ENCODE measurements at regions not wholly inside any gene's neighbourhood (a gene's known extent, or its start where the extent isn't known, plus 50 kb on each side); places are given as distances from the start of the nearest gene placed in this dataset.

GRCh38 chr3:162670181-162670580 lies 1173.6 kb downstream of the OTOL1 start:
- Histone ChIP-seq H3K27ac (ENCODE audit: extremely low read length, insufficient read depth, low read length) (no peak overlapping the region), H2AFZ (ENCODE audit: low read length) (no peak overlapping the region), H3K27me3 (ENCODE audit: control insufficient read depth in 1 of 2, insufficient read depth in 2 of 2, low read length in 2 of 2) (no peaks in the 10 kb centered on the region), H3K9ac (ENCODE audit: insufficient read depth, low read depth, low read length) (no peak overlapping the region), H3K36me3 (replicated peaks in 1 of 2; ENCODE audit: control insufficient read depth in 1 of 2, insufficient read depth in 2 of 2, low read length in 2 of 2) (no peaks in the 10 kb centered on the region), H3K4me2 (ENCODE audit: low read depth, low read length) (no peak overlapping the region), H4K20me1 (ENCODE audit: insufficient read depth, low read length) (no peaks in the 10 kb centered on the region), H3K79me2 (ENCODE audit: insufficient read depth, low read length) (no peaks in the 10 kb centered on the region), H3K4me3 (replicated peaks in 1 of 3; ENCODE audit: insufficient read depth in 1 of 3, low read depth in 2 of 3, low read length in 3 of 3) (no peak overlapping the region), H3K4me1 (ENCODE audit: insufficient read depth, low read length) (no peaks in the 10 kb centered on the region), H3K9me3 (ENCODE audit: low read length) (no peaks in the 10 kb centered on the region)
- no peak for DNase-seq (ENCODE audit: low spot score)
- POLR2A ChIA-PET = no interaction called here
- in situ Hi-C loops (cut with HindIII; ENCODE audit: extremely low pct_ligation_motif_present, low pct_unique_long_range_greater_than_20kb) = no loop called here
- no TSS peak for BruUV-seq (replicated peaks)
- CTCF ChIA-PET (ENCODE audit: low intra/inter-chr PET ratio, low total read pairs) = no interaction called here
- intact Hi-C loops (cut with micrococcal nuclease; ENCODE audit: unreplicated experiment) = no loop called here
- no peak for TF ChIP-seq ZSCAN12 (CRISPR knock-in tag; IDR thresholded peaks at IDR 0.05)
- no peak for TF ChIP-seq CCAR2 (optimal IDR thresholded peaks at IDR 0.05; ENCODE audit: low read depth, low read length)
- no peak for TF ChIP-seq KAT7 (CRISPR knock-in tag; IDR thresholded peaks at IDR 0.05; ENCODE audit: borderline replicate concordance)
- TF ChIP-seq NFE2L1 (CRISPR knock-in tag; IDR thresholded peaks at IDR 0.05; ENCODE audit: borderline replicate concordance) = no peak
- no peak for TF ChIP-seq RBAK (CRISPR knock-in tag; IDR thresholded peaks at IDR 0.05)
- TF ChIP-seq PTBP1 (IDR thresholded peaks at IDR 0.05; ENCODE audit: low read depth, low read length, poor library complexity, severe bottlenecking) = no peak
- TF ChIP-seq DPF2 (CRISPR knock-in tag; IDR thresholded peaks at IDR 0.05; ENCODE audit: borderline replicate concordance, low read depth) = no peak
- TF ChIP-seq MLX (CRISPR knock-in tag; IDR thresholded peaks at IDR 0.05) = no peak
- no peak for TF ChIP-seq THYN1 (CRISPR knock-in tag; IDR thresholded peaks at IDR 0.05; ENCODE audit: borderline replicate concordance, low read depth)
- no peak for TF ChIP-seq ZNF550 (CRISPR knock-in tag; IDR thresholded peaks at IDR 0.05; ENCODE audit: borderline replicate concordance)
- TF ChIP-seq RBM22 (optimal IDR thresholded peaks at IDR 0.05; ENCODE audit: low read length) = no peak
- TF ChIP-seq FOSL2 (CRISPR knock-in tag; IDR thresholded peaks at IDR 0.05) = no peak
- no peak for TF ChIP-seq ARID3A (IDR thresholded peaks at IDR 0.05; ENCODE audit: low read depth, low read length)
- no peak for TF ChIP-seq PCBP1 (IDR thresholded peaks at IDR 0.05; ENCODE audit: borderline replicate concordance, low read depth, low read length)
- TF ChIP-seq PRMT3 (CRISPR knock-in tag; IDR thresholded peaks at IDR 0.05; ENCODE audit: borderline replicate concordance, low read depth) = no peak
- no peak for TF ChIP-seq ARNT (IDR thresholded peaks at IDR 0.05)
- no peak for TF ChIP-seq GLI4 (CRISPR knock-in tag; IDR thresholded peaks at IDR 0.05; ENCODE audit: borderline replicate concordance)
- no peak for TF ChIP-seq ZMYM2 (CRISPR knock-in tag; IDR thresholded peaks at IDR 0.05)
- no peak for TF ChIP-seq ZNF292 (CRISPR knock-in tag; IDR thresholded peaks at IDR 0.05; ENCODE audit: borderline replicate concordance, low read depth)
- no peak for ATAC-seq
- no peak for FAIRE-seq

Measured in HepG2 (cell line).